K562 (cell line): ENCODE measurements at regions not wholly inside any gene's neighbourhood (a gene's known extent, or its start where the extent isn't known, plus 50 kb on each side); places are given as distances from the start of the nearest gene placed in this dataset.

Source experiments
- CHD7 ChIP-seq: fragments of 200-600 bp; sonication (generic); IDR thresholded peaks from one replicate; pipeline ENCODE4 v1.6.1; 2012; ENCODE audit warnings: mild to moderate bottlenecking, low read depth, low read length, inconsistent platforms

- TF ChIP-seq CHD7, result no peak
Observed at GRCh38 chr16:64131423-64131822, 990.4 kb downstream of the CDH11 start (continued).
